A673 (cell line): ENCODE measurements at regions not wholly inside any gene's neighbourhood (a gene's known extent, or its start where the extent isn't known, plus 50 kb on each side); places are given as distances from the start of the nearest gene placed in this dataset.

ENCODE experiments used
- CTCF ChIP-seq: fragments of 300-800, 200-600 bp; sonication (generic); conservative IDR thresholded peaks from 2 replicates; pipeline ENCODE4 v1.5.1; 2017; ENCODE audit warnings: low read depth, mild to moderate bottlenecking, antibody characterized with exemption, low read length, moderate library complexity, mixed read lengths
- EZH2 ChIP-seq: fragments of 200-600 bp; sonication (generic); IDR thresholded peaks from 2 replicates; pipeline ENCODE4 v1.6.1; 2017; ENCODE audit warnings: borderline replicate concordance, low read depth, mild to moderate bottlenecking, mixed read lengths, antibody characterized with exemption, low read length; ENCODE audit not compliant: poor library complexity, severe bottlenecking

- no peak for TF ChIP-seq CTCF
- TF ChIP-seq EZH2, result no peak
Observed at GRCh38 chr20:6305536-6305935, 182.7 kb upstream of the FERMT1 start.
